Endothelial cell of umbilical vein (primary cell): ENCODE measurements at regions not wholly inside any gene's neighbourhood (a gene's known extent, or its start where the extent isn't known, plus 50 kb on each side); places are given as distances from the start of the nearest gene placed in this dataset.

Source experiments
- BruUV-seq: library from RNA; stranded (reverse); fragments of 400-500 nt; replicated peaks from 2 replicates; lab custom pipeline; 2021; lab: Mats Ljungman, UMichigan
- CTCF ChIA-PET: fragments of 300-600, 350-600 bp; sonication (Branson Sonifier 250); formaldehyde crosslinking; loops from one replicate; lab custom pipeline; 2021; ENCODE audit warnings: antibody characterized with exemption, inconsistent platforms; lab: Charles Lee
- POLR2A ChIA-PET: fragments of 300-600, 350-600 bp; sonication (Branson Sonifier 250); formaldehyde crosslinking; loops from one replicate; lab custom pipeline; 2021; ENCODE audit warnings: antibody characterized with exemption, inconsistent platforms; lab: Charles Lee
- DNase-seq: peaks from one replicate; pipeline ENCODE4 v3.0.0-alpha.2; 2011; ENCODE audit warnings: low read depth, low spot score
- FAIRE-seq: peaks from 2 replicates; lab custom pipeline; 2011; peaks lifted over from hg19 to GRCh38; lab: Jason Lieb, UNC
- H2AFZ ChIP-seq: 2 replicates; pipeline ENCODE4 v1.6.0; 2012; ENCODE audit warnings: low read depth, low read length, control low read depth, inconsistent platforms
- H3K27ac ChIP-seq: 2 replicates; pipeline ENCODE4 v1.5.1; 2011; ENCODE audit warnings: low read depth, mild to moderate bottlenecking, control low read depth, low read length, moderate library complexity; ENCODE audit not compliant: insufficient read depth
- H3K27me3 ChIP-seq, 2 experiments: 2 replicates each; pipeline versions ENCODE4 v1.6.0 to v1.6.1; 2011; ENCODE audit warnings: low read length in 2 of 2, mixed read lengths in 1 of 2; ENCODE audit not compliant: control insufficient read depth in 2 of 2, insufficient read depth in 2 of 2
- H3K36me3 ChIP-seq, 2 experiments: 2 replicates in 1 of 2; 3 replicates in 1 of 2; pipeline ENCODE4 v1.5.1; 2011; ENCODE audit warnings: low read length in 2 of 2, mild to moderate bottlenecking in 1 of 2, moderate library complexity in 1 of 2; ENCODE audit not compliant: control insufficient read depth in 2 of 2, insufficient read depth in 2 of 2; ENCODE audit errors: extremely low read depth in 1 of 2
- H3K4me1 ChIP-seq: 3 replicates; pipeline ENCODE4 v1.5.1; 2011; ENCODE audit warnings: mild to moderate bottlenecking, low read length; ENCODE audit not compliant: control insufficient read depth, insufficient read depth; ENCODE audit errors: extremely low read depth
- H3K4me2 ChIP-seq: 2 replicates; pipeline ENCODE4 v1.6.1; 2011; ENCODE audit warnings: low read length, control low read depth, mixed read lengths; ENCODE audit not compliant: insufficient read depth
- H3K4me3 ChIP-seq, 3 experiments: fragments of 200-600 bp in 1 of 3; sonication (generic), shearing (Covaris generic) in 1 of 3; replicated peaks in 1 of 3; 2 replicates each; pipeline ENCODE4 v1.5.1; 2011 to 2016; ENCODE audit warnings: control low read depth in 3 of 3, low read length in 3 of 3, mild to moderate bottlenecking in 2 of 3, inconsistent platforms in 1 of 3, low read depth in 1 of 3, moderate library complexity in 1 of 3; ENCODE audit not compliant: insufficient read depth in 1 of 3
- H3K79me2 ChIP-seq: 2 replicates; pipeline ENCODE4 v1.6.0; 2012; ENCODE audit warnings: low read length, inconsistent platforms; ENCODE audit not compliant: control insufficient read depth, insufficient read depth
- H3K9ac ChIP-seq: replicated peaks from 2 replicates; pipeline ENCODE3; 2011; ENCODE audit warnings: low read length, control low read depth; ENCODE audit not compliant: insufficient read depth; ENCODE audit errors: extremely low read depth
- H3K9me1 ChIP-seq: replicated peaks from 3 replicates; pipeline ENCODE4 v1.6.0; 2011; ENCODE audit warnings: mild to moderate bottlenecking, low read length; ENCODE audit not compliant: control insufficient read depth, insufficient read depth; ENCODE audit errors: extremely low read depth
- H3K9me3 ChIP-seq: replicated peaks from 2 replicates; pipeline ENCODE4 v1.5.1; 2012; ENCODE audit warnings: low read length, inconsistent platforms; ENCODE audit not compliant: control insufficient read depth, insufficient read depth
- H4K20me1 ChIP-seq: replicated peaks from 2 replicates; pipeline ENCODE3; 2011; ENCODE audit warnings: mild to moderate bottlenecking, low read length; ENCODE audit not compliant: control insufficient read depth, insufficient read depth; ENCODE audit errors: extremely low read depth
- CTCF ChIP-seq, 2 donors: IDR thresholded peaks; 1 replicate in 1 of 2; 2 replicates in 1 of 2; pipeline ENCODE4 v1.5.1; 2011; ENCODE audit warnings: low read length in 2 of 2, mild to moderate bottlenecking in 2 of 2, moderate library complexity in 2 of 2, control low read depth in 1 of 2, inconsistent platforms in 1 of 2, low read depth in 1 of 2; ENCODE audit not compliant: insufficient read depth in 1 of 2; ENCODE audit errors: extremely low read depth in 1 of 2
- FOS ChIP-seq: IDR thresholded peaks from 2 replicates; pipeline ENCODE4 v1.6.1; 2011; ENCODE audit warnings: mild to moderate bottlenecking, low read length, moderate library complexity, borderline replicate concordance; ENCODE audit not compliant: insufficient read depth
- GATA2 ChIP-seq: IDR thresholded peaks from 2 replicates; pipeline ENCODE4 v1.7.0; 2011; ENCODE audit warnings: low read depth, mild to moderate bottlenecking, moderate library complexity, mixed read lengths, low read length; ENCODE audit not compliant: insufficient read length, insufficient read depth
- JUN ChIP-seq: IDR thresholded peaks from 2 replicates; pipeline ENCODE4 v1.6.1; 2011; ENCODE audit warnings: borderline replicate concordance, low read depth; ENCODE audit not compliant: insufficient read length, insufficient read depth
- MAX ChIP-seq: IDR thresholded peaks from 2 replicates; pipeline ENCODE4 v1.6.1; 2011; ENCODE audit not compliant: insufficient read depth, insufficient read length
- dilution Hi-C: fragments of 300-500 bp; cut with MboI; formaldehyde crosslinking; loops from one replicate; pipeline ENCODE4 v1.15.0; 2019; ENCODE audit warnings: low sequenced_read_pairs; ENCODE audit not compliant: extremely low pct_ligation_motif_present
- intact Hi-C: fragments of 100-400 bp; cut with micrococcal nuclease; formaldehyde crosslinking; loops from one replicate; pipeline ENCODE4 v1.10.0; 2022

GRCh38 chr10:117442944-117443685 lies 67.9 kb upstream of the PDZD8 start:
- BruUV-seq: no TSS peak
- Histone ChIP-seq H3K9me3 (no peaks in the 10 kb centered on the region), H3K36me3 (no peaks in the 10 kb centered on the region), H3K4me3 (no peak overlapping the region), H3K27ac (no peak overlapping the region), H3K9ac (no peak overlapping the region), H3K79me2 (no peaks in the 10 kb centered on the region), H4K20me1 (no peaks in the 10 kb centered on the region), H3K4me1 (peaks cover 5% of the 10 kb centered on the region), H3K9me1 (no peaks in the 10 kb centered on the region), H2AFZ (peak overlapping the region; percentile 7), H3K27me3 (peaks cover 1 to 2% of the 10 kb centered on the region in 2 experiments), H3K4me2 (peak overlapping the region; percentile 9)
- peak; percentile 96 for FAIRE-seq
- intact Hi-C loops: loop anchor here (1.0 to 10.0 kb wide), 9 partner anchors 13 to 798 kb away; partner anchors contain the start of genes PDZD8 and RAB11FIP2
- dilution Hi-C loops: no loop called here
- TF ChIP-seq GATA2 (no peak), JUN (no peak), CTCF (IDR thresholded peaks at IDR 0.05; ENCODE audit: extremely low read depth in 1 of 2, insufficient read depth in 1 of 2, low read depth in 1 of 2, low read length in 2 of 2) (peak; percentile 83 to 96), FOS (peak; percentile 4), MAX (no peak)
- CTCF ChIA-PET: interaction anchor here (0.6 to 3.7 kb wide), 53 partner anchors 9 to 1121 kb away, joined by 3 to 279 read pairs (median 5); partner anchors contain the start of gene EMX2
- POLR2A ChIA-PET: interaction anchor here (0.6 to 1.1 kb wide), 2 partner anchors 12 to 19 kb away, joined by 3 to 4 read pairs; no protein-coding TSS in a partner anchor
- DNase-seq: peak; percentile 87
